WTC11 (cell line): ENCODE measurements at regions not wholly inside any gene's neighbourhood (a gene's known extent, or its start where the extent isn't known, plus 50 kb on each side); places are given as distances from the start of the nearest gene placed in this dataset.

Experiments used
- ATF2 ChIP-seq: sonication (generic); formaldehyde crosslinking; IDR thresholded peaks from 2 replicates; pipeline ENCODE4 v1.8.1; 2022; ENCODE audit warnings: low read depth, missing genetic modification reagents, borderline replicate concordance
- CTCF ChIP-seq: fragments of 200-600 bp; IDR thresholded peaks from 2 replicates; pipeline ENCODE4 v1.8.0; 2022; ENCODE audit warnings: antibody characterized with exemption
- JUN ChIP-seq: sonication (generic); formaldehyde crosslinking; IDR thresholded peaks from 2 replicates; pipeline ENCODE4 v1.8.0; 2023; ENCODE audit warnings: mild to moderate bottlenecking, missing genetic modification reagents
- TEAD1 ChIP-seq: sonication (generic); formaldehyde crosslinking; IDR thresholded peaks from 2 replicates; pipeline ENCODE4 v1.8.0; 2022; ENCODE audit warnings: mild to moderate bottlenecking, missing genetic modification reagents
- ZBTB21 ChIP-seq: sonication (generic); formaldehyde crosslinking; IDR thresholded peaks from 2 replicates; pipeline ENCODE4 v1.8.1; 2023; ENCODE audit warnings: mild to moderate bottlenecking, missing genetic modification reagents, borderline replicate concordance

DNA sequence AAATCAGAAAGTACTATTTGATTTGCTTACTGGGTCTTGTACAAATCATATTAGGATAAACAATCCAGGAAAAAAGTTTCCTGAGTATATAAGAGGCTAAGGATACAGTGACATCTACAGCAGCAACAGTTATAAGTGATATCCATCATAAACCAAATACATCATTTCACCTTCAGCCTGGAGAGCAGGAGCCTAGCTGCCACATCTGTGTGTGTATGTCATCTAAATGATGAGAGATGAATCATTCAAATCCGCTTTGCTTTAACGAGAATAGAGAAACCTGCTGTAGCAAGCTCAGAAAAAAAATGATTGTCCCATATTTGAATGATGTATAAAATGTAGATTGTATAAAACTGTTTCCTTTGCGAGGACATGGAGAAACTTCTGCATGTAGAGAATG lies 841.4 kb downstream of the SI start:
- TF ChIP-seq ZBTB21 (no peak), CTCF (no peak), JUN (CRISPR knock-in tag) (no peak), ATF2 (no peak), TEAD1 (CRISPR knock-in tag) (no peak)
